ENCODE measurements at regions not wholly inside any gene's neighbourhood (a gene's known extent, or its start where the extent isn't known, plus 50 kb on each side); places are given as distances from the start of the nearest gene placed in this dataset.

- no peak for DNase-seq (ENCODE audit: low spot score)
- TF ChIP-seq CTCF (IDR thresholded peaks at IDR 0.05; ENCODE audit: extremely low read depth, insufficient read depth, missing control alignments), result no peak
- in situ Hi-C loops (cut with MboI; ENCODE audit: low pct_unique_long_range_greater_than_20kb, low sequenced_read_pairs, unreplicated experiment), result no loop called here
Measured at GRCh38 chr9:25845867-25846266, 167.6 kb upstream of the TUSC1 start.

- in situ Hi-C loops (cut with MboI; ENCODE audit: low pct_unique_long_range_greater_than_20kb, low sequenced_read_pairs, unreplicated experiment), result no loop called here
Measured at GRCh38 chr9:25830381-25830780, 152.1 kb upstream of the TUSC1 start.

GRCh38 chr9:25827626-25828025, 149.4 kb upstream of the TUSC1 start:
- in situ Hi-C loops (cut with MboI; ENCODE audit: low pct_unique_long_range_greater_than_20kb, low sequenced_read_pairs, unreplicated experiment), result no loop called here
- TF ChIP-seq CTCF (IDR thresholded peaks at IDR 0.05; ENCODE audit: extremely low read depth, insufficient read depth, missing control alignments), result no peak

More at GRCh38 chr9:25830381-25830780, 152.1 kb upstream of the TUSC1 start:
- TF ChIP-seq CTCF (IDR thresholded peaks at IDR 0.05; ENCODE audit: extremely low read depth, insufficient read depth, missing control alignments), result no peak
- no peak for DNase-seq (ENCODE audit: low spot score)

GRCh38 chr9:25816439-25816838, 138.2 kb upstream of the TUSC1 start:
- DNase-seq (ENCODE audit: low spot score), result no peak
- in situ Hi-C loops (cut with MboI; ENCODE audit: low pct_unique_long_range_greater_than_20kb, low sequenced_read_pairs, unreplicated experiment), result no loop called here
- no peak for TF ChIP-seq CTCF (IDR thresholded peaks at IDR 0.05; ENCODE audit: extremely low read depth, insufficient read depth, missing control alignments)

More at GRCh38 chr9:25827626-25828025, 149.4 kb upstream of the TUSC1 start:
- no peak for DNase-seq (ENCODE audit: low spot score)

- in situ Hi-C loops (cut with MboI; ENCODE audit: low pct_unique_long_range_greater_than_20kb, low sequenced_read_pairs, unreplicated experiment), result no loop called here
- no peak for DNase-seq (ENCODE audit: low spot score)
- no peak for TF ChIP-seq CTCF (IDR thresholded peaks at IDR 0.05; ENCODE audit: extremely low read depth, insufficient read depth, missing control alignments)
Measured at GRCh38 chr9:25814023-25814422, 135.8 kb upstream of the TUSC1 start.

- in situ Hi-C loops (cut with MboI; ENCODE audit: low pct_unique_long_range_greater_than_20kb, low sequenced_read_pairs, unreplicated experiment), result no loop called here
- TF ChIP-seq CTCF (IDR thresholded peaks at IDR 0.05; ENCODE audit: extremely low read depth, insufficient read depth, missing control alignments), result no peak
- no peak for DNase-seq (ENCODE audit: low spot score)
Measured at GRCh38 chr9:25813478-25813877, 135.2 kb upstream of the TUSC1 start.

- no peak for DNase-seq (ENCODE audit: low spot score)
- no peak for TF ChIP-seq CTCF (IDR thresholded peaks at IDR 0.05; ENCODE audit: extremely low read depth, insufficient read depth, missing control alignments)
- in situ Hi-C loops (cut with MboI; ENCODE audit: low pct_unique_long_range_greater_than_20kb, low sequenced_read_pairs, unreplicated experiment), result no loop called here
Measured at GRCh38 chr9:25808554-25808953, 130.3 kb upstream of the TUSC1 start.

All from GM13977 (cell line).